NCI-H524 treated with DMSO at 0.1 percent for 48 hours (cell line): ENCODE measurements at regions not wholly inside any gene's neighbourhood (a gene's known extent, or its start where the extent isn't known, plus 50 kb on each side); places are given as distances from the start of the nearest gene placed in this dataset.
"Not testable (repeated sequence)": the region's sequence is repeated elsewhere in the genome, so short reads cannot be mapped to it uniquely, and the experiment has no call there.

Source experiments
- DNase-seq: peaks from one replicate; lab custom pipeline; 2025; lab: John Stamatoyannopoulos, UW

DNA sequence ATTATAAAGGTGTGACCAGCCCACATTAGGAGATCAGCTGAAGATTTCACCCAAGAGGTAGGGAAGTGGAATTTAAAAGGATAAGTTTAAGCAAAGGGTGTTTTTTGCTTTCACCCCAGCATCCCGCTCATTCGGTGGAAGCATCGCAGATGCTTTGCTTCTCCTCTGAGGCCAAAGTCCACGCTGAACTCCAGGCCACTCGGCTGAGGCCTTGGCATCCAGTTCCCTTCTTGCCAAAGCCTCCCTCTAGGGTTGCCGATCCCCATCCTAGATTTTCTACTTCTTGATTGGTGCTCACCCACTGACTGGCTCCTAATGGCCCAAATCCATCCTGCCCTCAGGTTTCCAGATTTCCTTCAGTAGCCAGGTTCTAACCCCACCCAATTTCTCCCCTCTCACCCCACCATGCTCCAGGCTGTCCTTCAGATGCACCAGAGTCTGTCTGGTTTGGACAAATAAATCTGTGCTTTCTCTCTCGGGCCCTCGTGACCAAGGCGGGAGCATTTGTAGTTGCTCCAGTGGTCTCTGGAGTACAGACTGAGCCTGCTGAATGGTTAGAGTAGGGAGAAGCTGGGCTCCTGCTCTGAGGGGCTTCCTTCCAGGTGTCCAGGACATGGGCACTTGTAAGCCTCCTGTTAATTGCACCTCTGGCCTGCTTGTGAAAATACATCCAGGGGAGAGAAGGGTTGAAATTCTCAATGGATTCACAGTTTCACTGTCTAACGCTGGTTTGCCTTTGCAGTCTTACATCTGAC lies 193.2 kb downstream of the C1orf94 start:
- DNase-seq = no peak

DNA sequence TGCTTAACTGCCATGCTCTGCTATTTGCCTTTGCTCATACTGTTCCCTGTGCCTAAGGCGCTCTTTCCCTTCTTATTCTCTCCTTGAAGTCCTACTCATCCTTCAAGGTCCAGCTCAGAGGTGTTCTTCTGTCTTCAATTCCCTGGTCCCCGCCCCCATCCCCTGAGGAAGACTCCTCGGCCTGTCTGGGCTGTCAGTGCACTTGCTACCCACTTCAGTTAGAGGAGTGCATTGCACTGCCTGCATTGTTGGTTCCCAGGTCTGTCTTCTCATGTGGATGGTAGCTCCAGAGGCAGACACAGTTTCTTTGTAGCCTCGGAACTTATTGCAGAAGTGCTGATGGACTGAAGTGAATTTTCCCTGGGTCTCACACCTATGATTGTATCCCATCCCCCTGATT lies 194.0 kb downstream of the C1orf94 start:
- no peak for DNase-seq

DNA sequence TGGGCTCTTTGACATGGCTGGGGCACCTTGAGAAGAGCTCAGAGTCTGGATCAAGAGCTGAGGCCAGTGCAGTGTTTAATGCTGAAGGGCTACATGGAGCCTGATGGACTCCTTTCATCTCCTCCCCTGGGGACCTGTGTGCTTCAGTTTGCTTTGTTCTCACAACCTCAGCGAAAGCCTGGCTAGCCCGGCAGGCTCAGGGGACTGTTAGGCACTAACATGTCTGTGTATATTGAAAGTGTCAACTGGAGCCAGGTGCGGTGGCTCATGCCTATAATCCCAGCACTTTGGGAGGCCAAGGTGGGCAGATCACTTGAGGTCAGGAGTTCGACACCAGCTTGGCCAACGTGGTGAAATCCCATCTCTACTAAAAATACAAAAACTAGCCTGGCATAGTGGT lies 194.5 kb downstream of the C1orf94 start:
- not testable (repeated sequence) for DNase-seq

DNA sequence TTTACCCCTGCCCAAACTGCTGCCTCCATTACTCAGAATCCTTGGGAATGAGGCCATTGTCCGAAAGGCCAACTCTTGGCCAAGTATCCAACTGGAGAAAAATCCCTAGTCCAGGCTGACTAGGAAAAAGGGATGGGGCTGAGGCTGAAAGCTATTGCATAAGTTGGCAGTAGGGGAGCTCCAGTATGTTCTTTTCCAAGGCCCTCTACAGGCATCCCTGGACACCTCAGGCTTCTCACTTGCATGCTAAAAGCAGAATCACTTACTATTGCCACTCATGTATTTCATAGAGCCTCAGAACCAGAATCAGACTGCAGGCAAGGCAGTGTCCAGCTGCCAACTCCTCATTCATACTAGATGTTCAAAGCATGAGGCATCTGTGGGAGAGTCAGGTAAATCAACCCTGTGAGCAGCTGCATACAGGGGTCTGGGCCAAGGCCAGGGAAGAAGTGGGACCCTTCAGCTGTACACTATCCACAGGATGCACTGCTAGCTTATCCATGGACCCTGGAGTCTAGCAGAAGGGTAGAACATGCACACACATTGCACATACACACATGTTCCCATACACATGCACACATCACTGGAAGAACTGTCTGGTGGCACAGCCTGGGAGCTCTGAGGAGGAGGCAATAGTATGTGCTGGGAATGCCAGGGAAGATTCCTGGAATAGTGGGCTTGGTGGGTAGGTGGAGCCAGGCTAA lies 195.3 kb downstream of the C1orf94 start:
- no peak for DNase-seq

DNA sequence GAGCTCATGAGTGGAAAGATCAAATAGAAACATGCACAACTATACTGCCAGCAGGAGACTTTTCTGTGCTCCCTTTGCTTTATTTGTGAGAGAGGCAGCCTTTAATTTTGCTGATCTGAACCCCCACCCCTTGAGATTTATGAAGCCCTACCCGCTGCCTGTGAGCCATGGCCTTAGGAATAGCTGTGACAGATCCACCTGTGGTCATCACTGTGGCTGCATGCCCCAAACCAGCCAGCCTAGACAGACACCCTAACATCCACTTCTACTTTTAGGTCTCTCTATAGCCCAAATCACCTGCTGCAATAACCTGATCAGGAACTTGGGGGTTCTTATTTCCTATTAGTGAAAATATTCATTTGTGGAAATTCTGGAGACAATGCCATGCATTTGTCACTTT lies 196.2 kb downstream of the C1orf94 start:
- no peak for DNase-seq

DNA sequence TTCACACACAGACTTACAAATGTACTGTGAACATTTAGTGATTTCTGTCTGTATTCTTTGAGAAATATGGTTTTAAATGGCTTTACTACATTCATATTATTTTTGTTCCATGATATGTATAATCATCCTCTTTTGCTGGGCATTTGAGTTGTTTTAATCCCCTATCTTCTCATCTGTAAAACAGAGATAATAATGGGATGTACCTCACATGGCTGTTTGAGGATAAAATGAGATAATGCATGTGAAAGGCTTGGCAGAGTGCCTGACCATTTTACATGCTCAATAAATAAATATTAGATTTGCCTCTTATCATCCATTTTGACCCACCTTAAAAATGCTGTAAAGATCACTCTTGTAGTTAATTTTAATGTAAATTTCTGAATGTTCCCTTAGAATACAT lies 197.2 kb downstream of the C1orf94 start:
- no peak for DNase-seq

DNA sequence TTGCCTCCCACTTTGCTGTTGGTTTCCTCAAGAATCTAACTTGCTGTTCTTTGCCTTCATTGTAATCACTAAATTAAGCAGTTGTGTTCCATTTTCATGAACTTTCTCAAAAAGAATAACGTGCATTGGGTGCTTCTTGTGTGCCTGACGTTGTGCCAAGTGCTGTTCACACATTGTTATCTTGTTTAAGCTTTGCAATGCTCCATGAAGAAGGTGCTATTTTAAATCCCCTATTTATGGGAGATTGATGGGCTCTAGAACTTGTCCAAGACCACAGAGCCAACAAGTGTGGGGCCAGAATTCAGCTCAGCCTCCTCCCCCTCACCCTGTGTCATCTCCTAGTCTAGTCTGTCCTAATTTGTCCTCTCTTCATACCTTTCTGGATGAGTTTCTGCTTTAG lies 199.8 kb downstream of the C1orf94 start:
- no peak for DNase-seq

DNA sequence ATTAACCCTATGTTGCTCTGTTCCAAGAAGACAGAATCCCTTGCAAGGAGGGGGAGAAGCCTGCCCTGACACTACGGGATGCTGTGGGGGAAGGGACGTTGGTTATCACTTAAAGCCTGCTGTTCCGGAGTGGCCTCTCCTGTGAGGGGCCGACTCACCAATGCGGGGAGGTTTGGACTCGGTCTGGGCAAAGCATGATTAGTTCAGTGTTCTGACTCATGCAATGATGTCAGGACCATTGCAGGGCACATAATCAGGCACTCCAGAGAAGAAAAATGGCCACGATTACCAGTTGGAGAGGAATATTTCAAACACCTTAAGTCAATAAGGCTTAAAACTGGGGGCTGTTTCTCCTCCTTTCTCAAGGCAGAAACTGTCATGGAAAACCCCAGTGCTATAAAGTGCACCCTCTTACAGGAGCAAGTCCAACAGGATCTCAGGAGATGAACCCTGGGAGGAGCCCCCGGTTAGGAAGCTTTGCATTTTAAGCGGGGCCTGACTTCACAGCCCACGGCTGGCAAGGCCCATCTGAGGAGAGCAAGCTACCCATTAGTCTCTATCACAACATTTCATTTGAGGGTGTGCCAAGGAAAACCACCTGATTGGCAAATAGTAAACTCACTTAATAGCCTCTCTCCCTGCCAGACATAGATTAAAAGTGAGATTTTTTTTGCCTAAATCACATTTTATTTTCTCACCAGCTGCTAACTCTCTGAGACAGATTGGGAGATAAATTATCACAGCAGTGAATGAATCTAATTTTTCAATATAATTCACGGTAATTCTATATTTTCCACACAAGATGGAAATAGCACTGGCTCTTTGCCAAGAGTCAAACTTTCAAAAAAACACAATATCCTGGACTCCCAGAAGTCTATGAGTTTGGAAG lies 202.5 kb downstream of the C1orf94 start:
- DNase-seq = no peak

DNA sequence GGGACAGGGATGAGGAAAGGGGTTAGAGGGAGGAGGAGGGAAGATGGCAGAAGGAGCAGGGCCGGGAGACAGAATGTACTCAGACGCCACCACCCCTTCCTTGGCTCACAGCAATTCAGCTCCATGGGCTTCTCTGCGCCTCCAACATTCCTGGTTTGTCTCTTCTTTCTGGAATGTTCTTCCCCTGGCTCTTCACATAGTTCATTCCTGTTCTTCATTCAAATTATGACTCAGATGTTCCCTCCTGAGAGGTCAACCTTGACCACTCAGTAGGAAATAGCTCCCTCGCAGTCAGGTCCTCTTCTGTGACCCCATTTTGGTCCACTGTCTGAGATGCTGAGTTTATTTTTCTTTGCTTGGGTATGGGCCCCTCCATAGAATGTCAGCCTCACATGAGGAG lies 203.2 kb downstream of the C1orf94 start:
- no peak for DNase-seq

DNA sequence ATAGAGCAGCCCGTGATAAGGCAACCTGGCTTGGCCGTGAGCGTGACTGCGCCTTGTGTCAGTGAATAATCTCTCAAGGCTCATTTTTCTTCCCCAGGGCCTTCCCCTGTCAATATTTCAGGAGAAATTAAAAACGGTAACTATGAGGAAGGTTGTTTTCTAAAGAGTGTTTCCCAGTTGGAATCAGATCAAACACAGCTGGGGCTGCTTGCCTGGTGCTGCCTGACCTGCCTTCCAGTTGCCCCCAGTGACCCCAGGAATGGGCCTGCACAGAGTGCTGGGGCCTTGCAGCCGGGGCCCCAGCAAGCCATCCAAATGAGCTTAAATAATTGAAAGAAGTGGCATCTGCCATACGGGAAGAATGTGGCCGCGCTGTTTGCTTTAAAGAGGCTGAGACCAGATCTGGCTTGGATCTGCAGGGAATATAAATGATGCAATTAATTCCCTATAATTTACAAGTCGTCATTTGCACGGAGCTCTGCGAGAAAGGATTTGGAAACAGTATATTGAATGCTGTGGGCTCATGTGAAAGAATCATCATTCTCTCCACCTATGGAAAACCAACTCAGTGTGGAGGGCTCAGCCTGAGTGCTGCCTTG lies 203.9 kb downstream of the C1orf94 start:
- DNase-seq = peak; percentile 29

DNA sequence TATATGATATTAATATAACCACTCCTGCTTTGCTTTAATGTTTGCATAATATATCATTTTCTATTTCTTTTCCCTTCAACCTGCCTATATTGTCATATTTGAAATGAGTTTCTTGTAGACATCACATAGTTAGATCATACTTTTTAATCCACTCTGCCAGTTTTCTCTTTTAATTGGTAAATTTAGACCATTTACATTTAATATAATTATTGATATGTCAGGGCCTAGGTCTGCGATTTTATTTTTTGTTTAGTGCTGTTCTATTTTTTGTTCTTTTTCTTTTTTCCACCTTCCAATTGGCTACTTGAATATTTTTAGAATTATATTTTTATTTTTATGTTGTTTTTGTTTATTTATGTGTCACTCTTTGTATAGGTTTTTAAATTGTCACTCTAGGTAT lies 213.3 kb downstream of the C1orf94 start:
- no peak for DNase-seq

DNA sequence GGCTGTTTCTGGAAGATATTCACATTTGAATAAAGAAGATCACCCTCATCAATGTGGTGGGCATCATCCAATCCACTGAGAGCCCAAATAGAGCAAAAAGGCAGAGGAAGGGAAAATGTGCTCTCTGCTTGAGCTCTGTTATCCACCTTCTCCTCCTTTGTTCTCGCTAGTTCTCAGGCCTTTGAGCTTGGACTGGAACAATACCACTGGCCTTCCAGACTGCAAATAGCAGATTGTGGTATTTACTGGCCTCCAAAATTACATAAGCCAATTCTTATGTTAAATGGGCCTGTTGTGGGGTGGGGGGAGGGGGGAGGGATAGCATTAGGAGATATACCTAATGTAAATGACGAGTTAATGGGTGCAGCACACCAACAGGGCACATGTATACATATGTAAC lies 219.3 kb downstream of the C1orf94 start:
- DNase-seq = no peak

DNA sequence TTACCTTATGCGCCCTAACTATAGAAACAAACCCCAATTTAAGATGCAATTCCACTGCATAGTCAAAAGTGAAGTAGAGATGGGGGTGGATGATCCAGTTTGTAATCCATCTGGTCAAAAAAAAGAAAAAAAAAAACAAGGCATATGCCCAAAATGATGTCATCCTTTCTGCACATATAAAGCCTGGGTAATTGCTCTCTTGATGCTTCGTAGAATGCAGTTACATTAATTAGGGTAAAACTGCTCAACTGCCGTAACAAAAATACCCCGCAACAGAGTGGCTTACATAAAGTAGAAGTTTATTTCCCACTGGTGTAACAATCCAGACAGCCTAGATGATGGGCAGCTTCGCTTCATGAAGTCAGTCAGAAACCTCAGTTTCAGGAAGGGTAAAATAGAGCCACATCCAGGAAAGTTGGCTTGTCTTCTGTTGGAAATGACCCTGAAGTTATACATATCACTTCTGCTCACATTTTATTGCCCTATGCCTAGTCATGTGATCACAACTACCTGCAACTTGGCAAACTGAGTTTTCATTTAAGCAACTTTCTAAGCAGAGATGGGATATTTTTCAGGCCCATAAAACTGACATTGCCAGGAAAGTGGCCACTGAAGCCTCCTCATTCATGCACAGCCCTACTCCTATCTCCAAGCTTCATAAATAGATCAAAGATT lies 221.7 kb downstream of the C1orf94 start:
- DNase-seq = peak; percentile 14

DNA sequence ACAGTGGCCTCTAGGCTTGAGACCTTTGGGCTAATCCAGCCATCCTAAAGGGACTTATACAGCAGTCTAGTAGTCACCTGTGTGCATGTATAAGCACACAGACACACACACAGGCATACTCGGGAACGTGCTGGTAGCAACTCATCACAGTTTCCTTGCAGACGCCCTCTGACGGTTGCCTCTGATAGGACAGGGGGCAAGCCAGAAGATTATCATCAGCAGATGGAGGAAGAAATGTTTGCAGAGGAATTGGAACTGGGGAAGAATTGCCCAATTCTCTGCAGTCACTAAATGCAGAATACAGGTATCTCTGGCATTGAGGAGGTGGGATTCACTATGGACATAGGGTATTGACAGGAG lies 222.2 kb downstream of the C1orf94 start:
- no peak for DNase-seq

DNA sequence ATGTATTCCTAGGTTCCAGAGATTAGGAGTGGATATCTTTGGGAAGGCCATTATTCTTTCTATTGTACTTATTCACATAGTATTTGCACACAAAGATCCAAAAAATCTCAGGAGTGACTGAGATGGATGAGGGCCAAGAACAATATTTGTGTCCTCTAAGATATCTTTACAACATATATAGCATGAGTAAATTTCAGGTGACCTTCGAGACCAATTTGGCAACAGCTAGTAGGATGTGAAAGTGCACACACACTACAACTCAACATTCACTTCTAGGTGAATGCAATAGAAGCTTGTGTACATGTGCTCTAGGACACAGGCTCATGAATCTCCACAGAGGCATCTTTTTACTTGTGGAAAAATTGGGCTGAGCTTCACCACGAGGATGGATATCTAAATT lies 224.0 kb downstream of the C1orf94 start:
- DNase-seq = no peak

DNA sequence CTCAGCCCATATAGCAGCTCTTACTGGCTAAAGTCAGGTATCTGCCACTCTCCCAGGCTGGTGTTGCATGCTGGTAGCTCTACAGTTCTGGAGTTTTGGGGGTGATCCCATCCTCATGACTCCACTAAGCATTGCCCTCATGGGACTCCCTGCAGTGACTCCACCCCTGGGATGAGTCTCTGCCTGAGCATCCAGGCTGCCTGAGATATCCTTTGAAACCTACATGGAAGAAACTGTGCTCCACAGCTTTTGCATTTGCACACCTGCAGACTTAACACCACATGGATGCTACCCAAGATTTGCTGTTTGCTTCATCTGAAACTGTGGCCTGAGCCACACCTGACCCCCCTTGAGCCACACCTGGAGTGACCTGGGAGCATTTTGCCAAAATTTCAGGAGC lies 226.4 kb downstream of the C1orf94 start:
- no peak for DNase-seq

DNA sequence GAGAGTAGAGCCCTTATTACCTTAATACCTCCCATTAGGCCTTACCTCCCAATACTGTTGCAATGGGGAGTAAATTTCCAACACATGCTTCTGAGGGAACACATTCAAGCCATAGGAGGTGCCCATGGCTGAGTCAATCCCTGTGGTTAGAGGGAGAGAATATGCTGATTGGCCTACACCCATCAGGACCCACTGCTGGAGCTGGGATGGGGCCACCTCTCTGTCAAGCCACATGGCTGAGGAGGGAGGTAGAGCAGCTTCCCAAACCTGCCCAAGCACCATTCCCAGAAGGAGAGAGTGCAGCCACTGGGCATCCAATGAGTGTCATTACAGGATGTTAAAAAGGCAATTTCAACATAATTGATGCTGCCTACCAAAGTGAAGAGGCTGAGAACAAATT lies 228.1 kb downstream of the C1orf94 start:
- no peak for DNase-seq

DNA sequence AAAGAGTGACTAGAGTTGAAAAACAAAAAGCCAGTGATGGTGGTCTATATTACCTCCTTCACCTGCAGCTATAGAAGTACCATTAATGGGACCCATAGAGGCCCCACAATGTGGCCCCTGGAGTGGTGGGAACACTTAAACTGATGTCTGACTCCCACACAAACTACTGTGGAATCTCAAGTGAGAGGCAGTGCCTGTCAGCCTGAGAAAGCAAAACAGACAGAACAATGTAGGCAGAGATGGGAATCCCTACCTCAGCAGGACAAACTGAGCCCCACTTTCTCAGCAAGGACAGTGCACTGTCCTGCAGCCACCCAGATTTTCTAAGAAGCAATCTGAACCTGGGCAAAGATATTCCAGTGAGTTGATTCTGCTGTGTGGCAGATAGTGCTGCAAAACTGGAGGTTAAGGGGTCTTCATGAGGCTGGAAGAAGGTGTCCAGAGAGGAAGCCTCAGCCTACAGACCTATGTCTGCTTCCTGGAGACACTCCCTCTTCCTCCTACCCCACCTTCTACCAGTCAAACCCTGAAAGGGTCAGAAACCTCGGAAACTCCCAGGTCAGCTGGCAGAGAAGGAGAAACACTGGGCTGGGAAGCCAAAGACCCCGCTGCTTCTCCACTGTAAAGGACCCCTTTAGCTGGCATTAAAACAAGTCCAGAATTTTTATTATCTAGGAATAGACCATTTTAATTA lies 228.7 kb downstream of the C1orf94 start:
- DNase-seq = no peak

DNA sequence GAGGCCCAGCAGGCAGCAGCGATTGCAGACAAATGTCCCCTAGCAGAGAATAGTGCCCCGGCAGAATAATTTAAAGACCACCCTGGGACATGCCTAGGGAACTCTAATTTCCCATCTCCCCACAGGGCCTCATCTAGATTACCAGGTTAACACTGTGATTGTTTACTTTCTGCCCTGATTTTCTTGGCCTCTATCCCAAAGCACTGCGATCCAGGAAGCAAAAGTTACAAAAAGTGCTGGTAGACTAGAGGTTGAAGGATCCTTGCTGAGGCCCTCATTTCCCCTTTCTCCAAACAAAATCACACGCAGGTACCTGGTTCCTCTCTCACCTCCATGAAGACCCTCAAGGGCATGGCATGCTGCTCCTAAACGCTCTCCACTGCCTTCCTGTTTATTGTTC lies 229.7 kb downstream of the C1orf94 start:
- DNase-seq = no peak

DNA sequence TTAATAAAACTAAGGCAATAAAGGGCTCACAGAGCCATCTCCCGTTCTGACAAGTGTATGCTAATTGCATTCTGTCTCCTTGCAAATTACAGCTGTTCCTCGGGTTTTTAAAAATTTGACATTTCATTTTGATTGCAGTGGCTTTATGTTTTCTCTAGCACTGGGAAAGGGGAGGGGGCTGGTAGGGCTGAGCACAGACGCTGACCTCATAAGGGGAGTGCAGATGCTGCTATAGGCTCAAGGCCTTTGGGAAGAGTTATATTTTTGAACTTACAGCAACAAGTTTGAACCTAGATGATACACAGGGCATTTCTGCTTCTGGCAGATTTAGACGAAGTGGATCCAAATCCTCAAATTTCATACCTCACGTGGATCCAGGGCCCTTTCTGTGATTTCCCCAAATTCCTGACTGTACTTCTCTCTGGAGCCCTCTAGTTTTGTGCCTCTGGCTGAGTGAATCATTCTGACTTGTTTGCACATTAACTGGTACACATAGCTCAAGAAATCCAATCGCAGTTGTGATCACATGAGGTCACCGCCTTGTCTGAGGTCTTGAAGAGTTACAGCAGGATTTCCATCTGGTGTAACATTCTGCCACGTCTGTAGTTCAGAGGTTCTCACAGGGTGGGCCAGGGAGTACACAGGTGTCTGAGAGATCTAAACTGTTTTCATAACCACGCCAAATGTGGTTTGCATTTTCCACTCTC lies 230.3 kb downstream of the C1orf94 start:
- DNase-seq = peak; percentile 75

DNA sequence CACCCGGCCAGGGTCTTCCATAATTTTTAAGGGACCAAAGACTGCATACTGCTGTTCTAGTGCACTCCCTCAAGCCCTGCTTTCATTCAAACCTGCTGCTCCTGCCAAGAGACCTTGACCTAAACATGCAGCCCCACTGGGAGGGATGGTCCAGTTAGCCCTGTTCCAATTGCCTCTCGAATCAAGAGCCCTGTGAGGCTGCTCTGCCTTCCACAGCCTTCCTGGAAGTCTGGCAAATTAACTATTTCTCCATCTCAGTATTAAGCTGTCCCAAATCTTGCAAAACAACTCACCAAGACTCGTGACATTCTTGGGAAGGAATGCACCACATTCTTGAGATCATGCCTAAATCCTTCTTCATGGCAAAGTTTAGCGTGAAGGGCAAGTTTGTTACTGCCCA lies 231.3 kb downstream of the C1orf94 start:
- DNase-seq = no peak
